HG03460 (cell line): ENCODE measurements at regions not wholly inside any gene's neighbourhood (a gene's known extent, or its start where the extent isn't known, plus 50 kb on each side); places are given as distances from the start of the nearest gene placed in this dataset.
"Not testable (repeated sequence)": the region's sequence is repeated elsewhere in the genome, so short reads cannot be mapped to it uniquely, and the experiment has no call there.

Experiments
- ATAC-seq: cut with Tn5 transposase; IDR thresholded peaks from one replicate; pipeline ENCODE4 v1.9.1; 2021; ENCODE audit not compliant: unreplicated experiment

- ATAC-seq = no peak
Observed at GRCh38 chr16:60302261-60302660, 1568.1 kb upstream of the GOT2 start.

GRCh38 chr16:60299241-60299776 lies 1565.2 kb upstream of the GOT2 start:
- ATAC-seq = no peak

- ATAC-seq = no peak
Observed at GRCh38 chr16:60295451-60295850, 1561.3 kb upstream of the GOT2 start.

- no peak for ATAC-seq
Observed at GRCh38 chr16:60285794-60286193, 1551.7 kb upstream of the GOT2 start.

GRCh38 chr16:60279061-60279665 lies 1545.0 kb upstream of the GOT2 start:
- ATAC-seq = no peak

- ATAC-seq = no peak
Observed at GRCh38 chr16:60274431-60275019, 1540.4 kb upstream of the GOT2 start.

GRCh38 chr16:60271781-60272180 lies 1537.7 kb upstream of the GOT2 start:
- ATAC-seq = no peak

- ATAC-seq = no peak
Observed at GRCh38 chr16:60271025-60271771, 1537.1 kb upstream of the GOT2 start.

GRCh38 chr16:60261425-60261824 lies 1527.3 kb upstream of the GOT2 start:
- no peak for ATAC-seq

- ATAC-seq = no peak
Observed at GRCh38 chr16:60259956-60260355, 1525.8 kb upstream of the GOT2 start.

GRCh38 chr16:60246086-60246485 lies 1512.0 kb upstream of the GOT2 start:
- ATAC-seq = no peak

- no peak for ATAC-seq
Observed at GRCh38 chr16:60241671-60242070, 1507.6 kb upstream of the GOT2 start.

- ATAC-seq = no peak
Observed at GRCh38 chr16:60230666-60231065, 1496.5 kb upstream of the GOT2 start.

- no peak for ATAC-seq
Observed at GRCh38 chr16:60225541-60225940, 1491.4 kb upstream of the GOT2 start.

GRCh38 chr16:60217787-60218186 lies 1483.7 kb upstream of the GOT2 start:
- no peak for ATAC-seq

GRCh38 chr16:60214311-60214710 lies 1480.2 kb upstream of the GOT2 start:
- ATAC-seq = no peak

GRCh38 chr16:60206516-60206915 lies 1472.4 kb upstream of the GOT2 start:
- no peak for ATAC-seq

GRCh38 chr16:60204181-60204580 lies 1470.1 kb upstream of the GOT2 start:
- ATAC-seq = no peak

- no peak for ATAC-seq
Observed at GRCh38 chr16:60203525-60204124, 1469.5 kb upstream of the GOT2 start.

GRCh38 chr16:60200729-60201128 lies 1466.6 kb upstream of the GOT2 start:
- not testable (repeated sequence) for ATAC-seq

- ATAC-seq = no peak
Observed at GRCh38 chr16:60200161-60200560, 1466.0 kb upstream of the GOT2 start.

GRCh38 chr16:60199150-60199549 lies 1465.0 kb upstream of the GOT2 start:
- no peak for ATAC-seq
